ENCODE measurements at regions not wholly inside any gene's neighbourhood (a gene's known extent, or its start where the extent isn't known, plus 50 kb on each side); places are given as distances from the start of the nearest gene placed in this dataset.

- no peak for DNase-seq (ENCODE audit: low read depth)
These were observed 160.9 kb upstream of the SYT6 start for GRCh38 chr1:114314576-114314975.

GRCh38 chr1:114314098-114314497, 160.4 kb upstream of the SYT6 start:
- no peak for DNase-seq (ENCODE audit: low read depth)

- peak; percentile 27 for DNase-seq (ENCODE audit: low read depth)
These were observed 157.1 kb upstream of the SYT6 start for GRCh38 chr1:114310695-114311271.

- no peak for DNase-seq (ENCODE audit: low read depth)
These were observed 149.2 kb upstream of the SYT6 start for GRCh38 chr1:114302821-114303220.

- no peak for DNase-seq (ENCODE audit: low read depth)
These were observed 145.8 kb upstream of the SYT6 start for GRCh38 chr1:114299331-114299975.

- no peak for DNase-seq (ENCODE audit: low read depth)
These were observed 144.3 kb upstream of the SYT6 start for GRCh38 chr1:114298008-114298407.

GRCh38 chr1:114296413-114296812, 142.7 kb upstream of the SYT6 start:
- no peak for DNase-seq (ENCODE audit: low read depth)

GRCh38 chr1:114295321-114295720, 141.7 kb upstream of the SYT6 start:
- no peak for DNase-seq (ENCODE audit: low read depth)

- DNase-seq (ENCODE audit: low read depth): no peak
These were observed 139.2 kb upstream of the SYT6 start for GRCh38 chr1:114292835-114293234.

GRCh38 chr1:114292194-114292593, 138.5 kb upstream of the SYT6 start:
- DNase-seq (ENCODE audit: low read depth): no peak

- DNase-seq (ENCODE audit: low read depth): no peak
These were observed 137.1 kb upstream of the SYT6 start for GRCh38 chr1:114290776-114291175.

GRCh38 chr1:114290341-114290740, 136.7 kb upstream of the SYT6 start:
- no peak for DNase-seq (ENCODE audit: low read depth)

GRCh38 chr1:114289824-114290223, 136.2 kb upstream of the SYT6 start:
- no peak for DNase-seq (ENCODE audit: low read depth)

GRCh38 chr1:114289306-114289705, 135.6 kb upstream of the SYT6 start:
- no peak for DNase-seq (ENCODE audit: low read depth)

GRCh38 chr1:114286960-114287359, 133.3 kb upstream of the SYT6 start:
- DNase-seq (ENCODE audit: low read depth): no peak

- DNase-seq (ENCODE audit: low read depth): no peak
These were observed 132.5 kb upstream of the SYT6 start for GRCh38 chr1:114286179-114286578.

- peak; percentile 85 for DNase-seq (ENCODE audit: low read depth)
These were observed 129.2 kb upstream of the SYT6 start for GRCh38 chr1:114282751-114283403.

- no peak for DNase-seq (ENCODE audit: low read depth)
These were observed 125.2 kb upstream of the SYT6 start for GRCh38 chr1:114278911-114279310.

- DNase-seq (ENCODE audit: low read depth): no peak
These were observed 124.8 kb upstream of the SYT6 start for GRCh38 chr1:114278430-114278829.

- DNase-seq (ENCODE audit: low read depth): no peak
These were observed 121.1 kb upstream of the SYT6 start for GRCh38 chr1:114274621-114275317.

- no peak for DNase-seq (ENCODE audit: low read depth)
These were observed 118.9 kb upstream of the SYT6 start for GRCh38 chr1:114272593-114272992.

- DNase-seq (ENCODE audit: low read depth): no peak
These were observed 117.0 kb upstream of the SYT6 start for GRCh38 chr1:114270718-114271117.

- no peak for DNase-seq (ENCODE audit: low read depth)
These were observed 116.6 kb upstream of the SYT6 start for GRCh38 chr1:114270282-114270681.
